ENCODE measurements at regions not wholly inside any gene's neighbourhood (a gene's known extent, or its start where the extent isn't known, plus 50 kb on each side); places are given as distances from the start of the nearest gene placed in this dataset.

- TF ChIP-seq EZH2phosphoT487 (IDR thresholded peaks at IDR 0.05; ENCODE audit: insufficient read depth, low read depth): no peak
- TF ChIP-seq EZH2 (IDR thresholded peaks at IDR 0.05; ENCODE audit: insufficient read depth, poor library complexity, severe bottlenecking): no peak
These were observed 149.0 kb upstream of the STX18 start for GRCh38 chr4:4690854-4691253.

Data from GM23248 (cell line).